Suppressor macrophage (primary cell): ENCODE measurements at regions not wholly inside any gene's neighbourhood (a gene's known extent, or its start where the extent isn't known, plus 50 kb on each side); places are given as distances from the start of the nearest gene placed in this dataset.

Experiments used
- DNase-seq, 4 experiments: peaks; one replicate each; pipeline ENCODE4 v3.0.0-alpha.2; 2020 to 2022

- no peak for DNase-seq
Observed at GRCh38 chr12:93314177-93314497, 63.6 kb upstream of the NUDT4 start.

GRCh38 chr12:93315385-93315906 lies 62.3 kb upstream of the NUDT4 start:
- no peak for DNase-seq

- no peak for DNase-seq
Observed at GRCh38 chr12:93315907-93316622, 61.7 kb upstream of the NUDT4 start.

DNA sequence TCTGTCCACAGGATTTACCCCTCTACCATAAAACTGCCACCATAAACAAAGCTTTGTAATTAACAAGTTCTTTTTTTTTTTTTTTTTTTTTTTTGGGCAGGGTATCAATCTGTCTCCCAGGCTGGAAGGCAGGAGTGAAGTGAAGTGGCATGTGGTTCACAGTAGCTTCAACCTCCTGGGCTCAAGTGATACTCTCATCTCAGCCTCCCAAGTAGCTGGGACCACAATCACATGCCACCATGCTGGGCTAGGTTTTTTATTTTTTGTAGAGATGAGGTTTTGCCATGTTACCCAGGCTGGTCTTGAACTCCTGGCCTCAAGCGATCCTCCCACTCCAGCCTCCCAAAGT lies 61.1 kb upstream of the NUDT4 start:
- DNase-seq, result no peak

DNA sequence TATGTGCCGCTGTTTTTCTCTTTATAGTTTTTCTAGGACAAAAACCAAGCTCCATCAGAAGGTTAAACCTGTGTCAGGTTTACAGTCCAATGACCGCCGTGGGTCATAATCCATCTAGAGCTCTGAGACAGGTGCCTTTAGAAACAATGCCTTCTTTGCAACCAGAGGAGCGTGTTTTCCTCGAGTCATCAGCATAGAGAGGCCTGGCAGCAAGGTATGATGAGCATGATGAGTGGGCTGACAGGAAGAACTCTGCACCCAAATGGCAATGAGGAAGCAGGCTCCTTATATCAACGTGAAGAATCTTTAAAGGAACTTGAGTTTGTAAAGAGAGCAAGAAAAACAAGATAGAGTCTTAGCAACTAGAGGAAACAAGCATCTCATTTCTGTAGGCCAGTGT lies 60.5 kb upstream of the NUDT4 start:
- DNase-seq, result peak; percentile 11 to 62 (median 39)

GRCh38 chr12:93318720-93319522 lies 58.8 kb upstream of the NUDT4 start:
- DNase-seq, result no peak

- no peak for DNase-seq
Observed at GRCh38 chr12:93319523-93320050, 58.1 kb upstream of the NUDT4 start.

DNA sequence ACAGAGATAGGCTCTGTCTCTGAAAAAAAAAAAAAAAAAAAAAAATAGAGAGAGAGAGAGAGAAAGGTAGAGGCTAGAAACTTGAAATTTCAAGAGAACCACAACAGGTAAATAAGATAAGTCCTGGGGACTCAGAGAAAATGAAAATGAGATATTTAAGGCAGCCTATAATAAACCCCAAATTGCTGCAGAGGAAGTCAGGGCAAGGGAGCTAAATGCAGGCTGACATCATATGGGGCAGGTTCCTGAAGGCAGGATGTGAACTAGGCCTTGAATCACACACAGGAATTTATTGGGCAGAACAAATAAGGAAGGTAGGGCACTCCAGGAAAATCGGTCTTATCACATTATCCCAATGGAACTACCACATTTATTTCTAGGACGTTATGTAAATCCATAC lies 54.9 kb upstream of the NUDT4 start:
- DNase-seq, result peak in 2 of 4 experiments; percentile 11 to 13

DNA sequence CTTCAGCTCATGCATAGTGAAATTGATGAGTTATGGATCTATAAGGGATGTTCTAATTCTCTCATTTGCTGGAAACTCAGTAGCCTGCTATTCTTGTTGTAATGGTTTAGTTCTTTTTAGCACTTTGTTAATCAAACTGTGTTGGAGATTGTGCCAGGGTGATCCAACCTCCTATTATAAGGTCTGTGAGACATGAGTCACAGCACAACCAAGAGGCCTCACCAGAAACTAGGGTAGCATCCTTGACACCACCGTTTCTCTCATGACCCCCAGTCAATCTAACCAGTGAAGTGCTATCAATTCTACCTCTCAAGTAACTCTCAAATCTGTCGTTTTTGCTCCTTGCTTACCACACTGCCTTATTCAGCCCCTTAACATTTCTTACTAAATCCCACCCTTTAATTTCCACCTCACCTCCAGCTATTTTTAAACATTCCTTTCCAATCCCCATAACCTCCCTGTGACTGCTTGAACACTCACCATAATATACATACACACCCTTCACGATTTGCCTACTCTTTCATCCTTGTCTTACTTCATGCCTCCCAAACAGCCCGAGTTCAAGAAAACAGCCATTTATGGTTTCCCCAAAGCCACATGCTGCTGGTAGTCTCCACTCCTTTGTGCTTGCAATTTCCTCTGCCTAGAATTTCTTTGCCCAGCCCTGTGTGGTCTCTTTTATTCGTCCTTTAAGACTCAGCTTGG lies 53.9 kb upstream of the NUDT4 start:
- DNase-seq, result no peak

GRCh38 chr12:93325855-93326254 lies 51.9 kb upstream of the NUDT4 start:
- no peak for DNase-seq
